ENCODE measurements at regions not wholly inside any gene's neighbourhood (a gene's known extent, or its start where the extent isn't known, plus 50 kb on each side); places are given as distances from the start of the nearest gene placed in this dataset.

DNA sequence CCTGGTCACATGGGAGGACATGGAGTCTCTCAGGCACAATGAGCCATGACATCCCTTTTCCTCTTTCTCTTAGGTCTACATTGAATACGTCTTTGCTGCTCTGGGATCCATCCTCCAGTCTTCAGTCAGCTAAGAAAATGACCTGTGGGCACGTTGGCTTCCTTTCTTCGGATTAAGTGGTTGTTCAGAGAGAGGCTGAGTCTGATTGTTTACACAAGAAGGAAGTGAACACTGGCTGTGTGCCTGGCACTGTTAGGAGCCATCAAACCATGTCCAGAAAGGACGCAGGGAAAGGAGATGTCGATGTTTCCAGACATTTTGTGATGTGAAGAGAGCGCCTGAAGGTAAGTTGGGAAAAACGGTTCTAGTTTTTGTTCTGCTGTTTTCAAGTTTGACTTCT, 309.9 kb upstream of the CDYL start:
- DNase-seq (ENCODE audit: low read depth in 2 of 2): peak; percentile 10 to 93

DNA sequence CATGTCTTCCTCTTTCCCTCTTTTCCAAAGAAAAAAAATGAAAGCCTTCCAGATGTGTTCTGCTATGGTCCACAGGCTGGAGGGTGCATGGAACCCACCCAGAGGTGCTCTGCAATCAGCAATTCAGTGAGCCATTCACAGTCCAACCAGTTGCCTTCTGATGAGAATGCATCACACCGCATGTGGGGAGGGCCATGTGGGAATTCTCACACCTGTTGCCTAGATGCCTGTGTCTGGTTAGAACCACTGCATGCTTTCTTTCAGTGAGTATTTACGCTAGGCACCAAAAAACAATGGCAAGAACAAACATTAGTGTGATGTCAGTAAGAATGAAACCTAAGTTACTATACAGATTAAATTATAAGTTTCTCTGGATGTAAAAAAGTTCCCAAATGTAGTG, 311.6 kb upstream of the CDYL start:
- no peak for DNase-seq (ENCODE audit: low read depth in 2 of 2)

DNA sequence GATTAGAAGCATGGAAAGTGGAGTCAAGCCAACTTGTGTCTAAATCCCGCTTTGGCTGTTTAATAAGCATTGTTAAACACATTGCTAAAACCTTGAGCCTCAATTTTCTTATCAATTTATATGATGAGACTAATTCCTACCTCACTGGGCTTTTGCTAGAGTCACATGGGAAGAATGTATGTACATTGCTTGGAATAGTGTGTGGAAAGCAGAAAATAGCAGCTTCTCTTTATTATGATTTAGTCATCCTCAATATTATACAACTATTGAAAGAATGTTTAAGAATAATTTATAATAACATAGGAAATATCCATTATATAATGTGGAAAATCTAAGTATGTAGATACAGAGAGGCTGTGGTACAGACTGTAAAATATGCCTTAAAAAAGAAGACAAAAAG, 313.0 kb upstream of the CDYL start:
- DNase-seq (ENCODE audit: low read depth in 2 of 2): no peak

DNA sequence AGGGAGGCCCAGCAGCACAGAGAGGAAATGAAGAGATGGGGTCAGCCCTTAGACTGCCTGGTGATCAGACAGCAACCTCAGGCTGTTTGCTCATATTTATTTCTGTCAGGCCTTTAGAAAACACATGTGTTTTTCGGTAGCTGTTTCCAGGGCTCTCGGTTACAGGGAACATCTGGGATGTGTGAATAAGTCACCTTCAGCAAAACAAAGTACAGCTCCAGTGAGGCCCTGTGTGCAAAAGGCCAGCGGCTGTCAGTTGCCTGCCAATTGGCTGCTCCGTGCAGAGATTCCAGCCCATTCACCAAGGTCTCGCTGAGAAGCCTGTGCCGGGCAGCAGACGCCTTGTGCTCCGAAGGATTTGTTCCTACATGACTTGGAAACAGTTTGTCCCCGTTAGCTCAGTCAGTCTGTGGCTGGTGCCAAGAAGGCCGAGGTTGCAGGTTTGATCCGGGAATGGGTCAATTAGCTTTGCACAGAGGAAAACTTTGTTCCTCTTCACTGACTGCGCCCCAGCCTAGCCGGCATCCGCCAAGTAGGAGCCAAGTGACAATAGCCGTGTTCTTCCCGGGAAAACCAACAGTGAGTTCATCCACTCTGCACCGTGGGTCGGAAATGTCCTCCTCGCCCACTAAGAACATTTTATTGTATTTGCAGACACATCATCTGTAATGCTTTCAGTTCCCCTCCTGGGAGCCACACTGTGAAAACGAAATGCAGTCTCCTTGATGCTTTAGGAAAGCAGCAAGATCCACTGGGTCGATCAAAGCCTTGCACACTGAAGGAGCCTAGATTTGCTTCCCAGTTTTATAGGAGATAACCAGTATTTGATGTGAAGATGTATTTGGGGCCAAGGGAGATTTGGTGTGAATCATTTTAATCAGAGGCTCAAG, 315.4 kb upstream of the CDYL start:
- DNase-seq (ENCODE audit: low read depth in 2 of 2): peak in 1 of 2 donors; percentile 41

DNA sequence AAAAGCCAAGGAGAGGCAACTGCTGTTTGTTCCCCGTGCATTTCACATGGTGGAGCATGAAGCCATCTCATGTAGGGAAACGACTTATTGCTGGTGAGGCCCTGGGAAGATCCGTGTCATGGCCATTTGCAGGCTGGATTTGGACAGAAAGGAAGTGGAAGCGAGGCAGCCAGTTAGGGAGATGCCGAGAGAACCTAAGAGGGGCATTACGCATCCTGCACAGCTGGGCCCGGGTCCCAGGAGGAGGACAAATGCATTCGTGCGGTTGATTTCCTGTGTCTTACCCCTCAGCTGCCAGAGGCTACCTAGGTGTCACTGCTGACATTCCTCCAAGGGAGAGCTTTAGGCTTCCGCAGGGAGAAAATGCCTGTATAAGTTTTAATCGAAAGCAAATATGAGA, 316.2 kb upstream of the CDYL start:
- DNase-seq (ENCODE audit: low read depth in 2 of 2): no peak

DNA sequence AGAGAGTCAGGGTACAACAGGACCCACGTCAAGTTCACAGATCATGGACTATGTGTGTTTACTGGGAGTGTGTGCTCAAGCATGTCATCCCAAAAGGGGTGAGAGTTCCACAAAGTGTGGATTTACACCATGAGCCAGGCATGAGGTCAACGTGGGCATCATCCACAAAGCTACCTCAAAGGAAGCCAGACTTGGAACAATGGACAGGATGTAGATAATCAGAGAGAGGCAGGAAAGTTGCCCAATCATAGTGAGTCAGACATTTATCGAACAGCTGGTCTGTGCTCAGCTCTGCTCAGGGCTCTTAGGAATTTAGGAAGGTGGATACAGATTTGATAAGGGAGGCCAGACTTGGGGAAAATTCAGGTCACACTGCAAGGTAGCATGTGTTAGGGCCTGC, 317.2 kb upstream of the CDYL start:
- peak; percentile 92 to 95 for DNase-seq (ENCODE audit: low read depth in 2 of 2)

DNA sequence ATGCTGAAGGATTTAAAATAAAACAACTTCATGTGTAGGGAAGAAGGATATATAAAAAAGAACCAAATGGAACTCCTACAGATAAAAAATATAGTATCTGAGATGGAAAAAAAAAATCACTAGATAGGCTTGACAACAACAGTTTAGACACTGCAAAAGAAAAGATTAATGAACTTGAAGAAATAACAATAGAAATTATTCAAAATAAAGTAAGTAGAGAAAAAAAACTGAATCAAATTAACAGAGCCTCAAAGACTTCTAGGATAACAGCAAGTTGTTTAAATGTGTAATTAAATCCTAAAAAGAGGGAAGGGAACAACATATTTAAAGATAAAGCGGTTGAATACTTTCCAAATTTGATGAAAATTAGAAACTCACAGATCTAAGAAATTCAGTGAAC, 316.3 kb upstream of the ECI2 start:
- DNase-seq (ENCODE audit: low read depth in 2 of 2): no peak

DNA sequence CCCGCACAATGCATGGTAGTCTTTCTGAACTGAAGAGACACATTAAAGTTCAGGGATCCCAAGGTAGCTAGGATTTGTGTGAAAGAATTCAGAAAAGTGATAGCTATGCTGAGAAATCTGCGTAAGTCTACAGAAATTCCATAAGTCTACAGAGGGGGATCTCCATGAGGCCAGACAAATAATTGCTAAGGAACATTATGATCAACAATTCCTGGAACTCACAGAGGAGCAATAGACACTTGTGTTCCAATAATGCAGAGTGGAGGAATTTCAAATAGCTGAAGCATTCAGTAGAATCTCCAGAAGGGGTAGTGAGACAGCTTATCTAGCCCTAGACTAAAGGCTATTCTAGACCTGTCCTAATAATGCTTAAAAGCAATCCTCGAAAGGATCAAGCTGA, 315.7 kb upstream of the ECI2 start:
- DNase-seq (ENCODE audit: low read depth in 2 of 2): no peak

DNA sequence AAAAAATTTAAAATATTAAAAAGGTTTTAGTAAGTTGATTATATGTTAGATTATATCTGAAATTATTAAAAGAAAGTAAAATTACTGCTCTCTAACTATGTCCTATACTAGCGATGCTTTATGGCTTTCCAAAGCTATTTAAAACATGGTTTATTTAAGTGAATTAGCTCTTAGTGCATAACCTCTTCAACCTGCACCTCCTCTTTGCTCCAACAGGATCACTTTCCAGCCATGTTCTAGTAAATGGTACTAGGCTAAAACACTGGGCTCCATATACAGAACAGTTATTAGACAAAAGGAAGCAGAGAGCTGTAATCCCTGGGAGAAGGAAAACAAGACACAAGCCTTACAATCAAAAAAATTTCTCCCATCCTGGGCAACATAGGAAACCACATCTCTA, 314.9 kb upstream of the ECI2 start:
- DNase-seq (ENCODE audit: low read depth in 2 of 2): no peak

DNA sequence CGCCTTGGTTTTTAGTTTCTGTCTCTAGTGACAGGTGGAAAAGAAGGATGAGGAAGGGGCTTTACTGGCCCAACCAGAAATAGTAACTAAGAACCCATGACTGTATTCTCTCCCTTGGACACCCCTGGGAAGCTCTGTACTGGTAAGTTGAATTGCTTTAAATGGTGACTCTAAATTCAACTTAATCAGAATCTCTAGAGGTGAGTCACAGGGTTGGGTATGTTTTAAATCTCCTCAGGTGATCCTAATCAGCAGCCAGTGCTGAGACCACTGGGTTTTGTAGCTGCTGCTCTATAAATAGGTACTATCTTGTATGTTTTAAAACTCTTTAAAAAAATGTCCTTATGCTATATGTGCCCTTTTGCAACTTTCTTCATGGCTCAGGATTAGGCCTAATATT, 314.0 kb upstream of the ECI2 start:
- no peak for DNase-seq (ENCODE audit: low read depth in 2 of 2)

DNA sequence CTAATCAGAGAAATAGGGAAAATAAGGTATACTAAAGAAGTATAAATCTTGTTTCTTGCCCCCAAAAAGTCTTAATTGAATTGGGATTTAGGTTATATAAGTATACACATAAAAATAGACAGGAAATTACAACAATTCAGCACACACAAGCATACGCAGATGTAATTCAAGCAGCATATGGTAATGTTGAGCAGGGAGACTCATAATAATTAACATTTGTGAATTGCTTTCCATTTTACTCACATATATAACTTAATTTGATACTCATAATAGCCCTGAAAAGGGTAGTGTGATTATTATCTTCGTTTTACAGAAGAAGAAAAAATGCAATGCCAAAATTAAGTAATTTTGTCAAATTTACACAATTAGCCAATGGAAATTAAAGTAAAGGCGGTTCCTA, 313.5 kb upstream of the ECI2 start:
- DNase-seq (ENCODE audit: low read depth in 2 of 2): no peak

DNA sequence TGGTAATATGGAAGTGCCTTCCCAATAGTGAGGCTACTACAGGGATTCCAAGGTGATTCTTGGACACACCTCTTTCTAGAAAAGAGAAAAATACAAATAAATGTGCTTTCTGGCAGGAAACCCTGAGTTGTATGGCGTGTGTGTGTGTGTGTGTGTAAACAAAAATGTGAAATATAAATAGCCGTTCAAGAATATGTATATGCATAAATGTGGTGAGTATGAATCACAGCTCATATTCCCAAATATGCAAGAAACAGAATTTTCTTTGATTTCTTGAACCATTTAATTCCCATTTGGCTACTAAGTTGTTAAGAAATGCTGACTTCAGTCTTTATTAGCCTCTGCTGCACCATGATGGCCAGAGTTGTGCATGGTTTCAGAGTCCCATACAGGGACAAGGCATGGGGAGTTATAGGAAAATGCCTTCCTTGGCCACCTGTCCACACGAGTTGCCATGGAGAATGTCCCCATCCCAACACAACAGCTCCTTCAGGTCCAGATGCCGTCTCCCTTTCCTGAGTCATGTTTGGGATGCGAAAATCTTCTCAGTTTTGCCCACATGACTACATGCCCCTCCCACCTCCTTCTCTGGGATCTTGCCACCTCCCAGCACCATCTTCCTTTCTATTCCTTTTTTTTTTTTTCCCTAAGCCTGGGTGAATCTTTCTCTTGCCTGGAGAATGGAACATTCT, 312.4 kb upstream of the ECI2 start:
- DNase-seq (ENCODE audit: low read depth in 2 of 2): no peak

DNA sequence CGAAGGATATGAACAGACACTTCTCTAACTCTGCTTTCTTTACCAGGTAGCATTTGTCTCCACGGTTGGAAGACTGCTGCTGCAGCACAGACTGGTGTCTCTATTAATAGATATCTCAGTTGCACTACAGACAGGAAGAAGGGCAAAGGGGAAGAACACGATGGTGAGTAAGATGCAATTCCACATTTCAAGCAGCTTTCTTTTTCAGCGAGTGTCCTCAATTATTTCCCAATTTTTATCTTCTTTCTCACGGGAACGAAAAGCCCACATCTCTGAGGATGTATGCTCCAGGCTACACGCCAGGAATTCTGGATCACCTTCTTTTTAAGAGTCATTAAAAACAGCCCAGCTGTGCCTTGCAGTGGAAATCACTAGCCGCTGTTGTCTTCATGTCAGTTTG, 311.6 kb upstream of the ECI2 start:
- DNase-seq (ENCODE audit: low read depth in 2 of 2): peak in 1 of 2 donors; percentile 79

DNA sequence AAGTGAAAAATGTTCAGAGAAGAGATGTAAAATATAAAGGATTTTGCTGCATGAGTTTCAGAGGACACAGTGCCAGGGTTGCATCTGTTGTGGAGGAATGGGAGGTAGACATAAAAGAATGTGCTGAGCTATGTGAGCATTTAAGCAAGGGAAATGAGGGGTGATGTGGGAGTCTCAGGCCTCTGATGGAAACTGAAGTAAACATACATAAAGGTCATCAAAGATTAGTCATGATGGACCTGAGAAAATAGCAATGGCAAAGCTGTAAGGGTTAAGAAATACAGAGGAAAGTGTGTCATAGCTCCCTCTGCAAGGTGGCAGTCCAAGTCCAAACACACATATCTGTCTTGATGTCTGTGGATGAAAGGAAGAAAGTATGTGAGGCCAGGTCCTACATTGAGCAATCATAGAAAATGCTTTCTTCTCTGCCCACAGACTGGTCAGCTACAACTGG, 306.6 kb upstream of the ECI2 start:
- DNase-seq (ENCODE audit: low read depth in 2 of 2): peak in 1 of 2 donors; percentile 83

DNA sequence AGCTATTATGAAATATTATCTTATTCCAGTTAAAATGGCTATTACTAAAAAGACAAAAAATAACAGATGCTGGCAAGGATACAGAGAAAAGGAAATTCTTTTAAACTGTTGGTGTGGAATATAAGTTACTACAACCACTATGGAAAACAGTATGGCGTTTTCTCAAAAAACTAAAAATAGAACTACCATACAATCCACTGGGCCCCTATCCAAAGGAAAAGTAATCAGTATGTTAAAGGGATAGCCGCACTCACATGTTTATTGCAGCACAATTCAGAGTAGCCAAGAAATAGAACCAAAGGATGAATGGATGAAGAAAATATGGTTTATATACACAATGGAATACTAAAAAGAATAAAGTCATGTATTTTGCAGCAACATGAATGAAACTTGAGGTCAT, 303.8 kb upstream of the ECI2 start:
- peak in 1 of 2 donors; percentile 7 for DNase-seq (ENCODE audit: low read depth in 2 of 2)

DNA sequence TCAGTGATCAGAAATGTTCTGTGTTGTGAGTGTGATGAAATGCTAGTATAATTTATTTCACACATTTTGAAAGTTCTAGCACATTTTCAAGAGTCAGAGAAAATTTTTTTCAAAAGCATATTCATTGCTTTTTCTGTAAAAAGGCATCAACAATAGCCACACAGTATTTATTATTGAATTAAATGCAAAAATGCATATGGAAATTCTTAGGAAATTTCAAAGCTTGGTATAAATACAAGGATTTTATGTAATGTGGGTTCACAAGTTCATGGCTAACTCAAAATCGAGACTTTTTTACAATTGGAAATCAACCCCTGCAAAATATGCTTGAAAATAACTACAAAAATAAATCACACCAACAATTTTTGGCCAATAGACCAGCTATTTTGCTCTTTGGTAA, 302.0 kb upstream of the ECI2 start:
- no peak for DNase-seq (ENCODE audit: low read depth in 2 of 2)

DNA sequence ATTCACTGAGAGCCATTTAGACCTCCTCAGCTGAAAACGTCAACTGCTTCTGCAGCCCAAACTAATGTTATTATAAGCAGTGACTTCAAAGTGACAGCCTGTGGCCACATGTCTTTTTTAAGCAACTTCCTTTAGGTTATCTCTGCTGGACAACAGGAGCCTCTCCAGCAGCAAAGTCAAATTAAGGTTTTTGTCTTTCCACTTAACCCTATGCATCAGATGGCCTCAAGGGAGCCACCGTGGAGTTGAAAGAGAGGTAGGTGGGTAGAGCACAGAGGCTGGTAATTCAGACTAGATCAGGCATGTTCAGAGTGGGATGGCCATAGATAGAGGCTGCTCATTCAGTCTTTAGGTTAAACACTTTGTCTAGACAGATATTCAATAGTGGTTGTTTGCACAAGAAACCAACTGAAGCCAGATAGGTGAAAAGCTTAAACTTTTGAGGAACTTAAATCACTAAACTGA, 300.6 kb upstream of the ECI2 start:
- DNase-seq (ENCODE audit: low read depth in 2 of 2): no peak

DNA sequence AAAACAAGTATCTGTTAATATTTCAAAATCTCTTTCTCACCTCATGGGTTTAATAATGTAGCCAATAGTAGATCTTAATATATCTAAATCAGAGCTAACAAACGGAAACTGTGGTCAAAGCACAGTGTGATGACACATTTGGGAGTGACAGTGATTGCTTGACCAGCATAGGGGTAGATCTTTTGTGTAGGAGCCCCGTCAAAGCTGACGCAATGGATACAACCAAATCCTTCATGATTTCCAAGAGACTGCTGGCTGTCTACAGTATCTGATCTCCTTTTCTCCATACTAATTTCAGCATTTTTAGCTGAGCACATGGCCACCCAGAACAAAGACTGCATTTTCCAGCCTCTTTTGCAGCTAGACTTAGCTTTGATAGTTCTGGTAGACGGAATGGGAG, 299.3 kb upstream of the ECI2 start:
- peak in 1 of 2 donors; percentile 22 for DNase-seq (ENCODE audit: low read depth in 2 of 2)

DNA sequence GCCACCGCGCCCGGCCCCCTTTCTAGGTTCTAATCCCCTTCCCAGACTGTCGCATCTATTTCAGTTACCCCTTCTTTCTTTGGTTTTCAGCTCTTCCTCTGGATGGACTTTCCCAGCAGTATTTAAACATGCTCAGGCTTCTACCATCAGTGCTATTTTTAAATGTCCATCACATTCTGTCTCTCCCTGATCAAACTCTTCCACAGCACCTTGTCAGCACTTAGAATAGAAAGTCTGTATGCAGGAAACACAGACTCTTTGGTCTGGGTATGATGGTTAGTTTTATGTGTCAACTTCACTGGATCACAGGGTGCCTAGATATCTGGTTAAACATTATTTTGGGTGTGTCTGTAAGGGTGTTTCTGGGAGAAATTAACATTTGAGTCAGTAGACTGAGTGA, 297.8 kb upstream of the ECI2 start:
- no peak for DNase-seq (ENCODE audit: low read depth in 2 of 2)

DNA sequence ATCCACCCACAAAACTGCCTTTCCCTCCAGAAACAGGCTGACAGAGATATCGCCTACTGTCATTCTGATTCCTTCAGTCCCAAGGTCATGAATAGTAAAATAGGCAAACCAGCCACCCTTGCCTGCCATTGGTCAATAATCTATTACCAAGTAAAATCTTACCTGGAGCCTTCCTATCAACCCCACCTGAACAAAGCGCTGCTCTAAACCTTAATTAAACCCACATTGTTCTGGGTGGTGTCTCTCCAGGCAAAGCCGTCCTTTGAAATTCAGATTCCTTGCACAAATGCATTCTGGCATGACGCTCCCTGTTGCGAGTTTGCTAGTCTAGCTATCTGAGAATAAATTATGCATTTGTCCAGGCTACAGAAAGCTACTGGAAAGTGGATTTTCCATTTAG, 291.6 kb upstream of the ECI2 start:
- no peak for DNase-seq (ENCODE audit: low read depth in 2 of 2)

DNA sequence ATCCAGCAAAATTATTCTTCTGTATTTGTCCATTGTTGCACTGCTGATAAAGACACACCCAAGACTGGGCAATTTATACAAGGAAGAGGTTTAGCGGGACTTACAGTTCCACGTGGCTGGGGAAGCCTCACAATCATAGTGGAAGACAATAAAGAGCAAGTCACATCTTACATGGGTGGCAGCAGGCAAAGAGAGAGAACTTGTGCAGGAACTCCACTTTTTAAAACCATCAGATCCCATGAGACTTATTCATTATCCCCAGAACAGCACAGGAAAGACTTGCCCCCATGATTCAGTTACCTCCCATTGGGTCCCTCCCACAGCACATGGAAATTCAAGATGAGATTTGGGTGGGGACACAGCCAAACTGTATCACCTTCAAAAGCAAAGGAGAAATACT, 286.5 kb upstream of the ECI2 start:
- no peak for DNase-seq (ENCODE audit: low read depth in 2 of 2)

DNA sequence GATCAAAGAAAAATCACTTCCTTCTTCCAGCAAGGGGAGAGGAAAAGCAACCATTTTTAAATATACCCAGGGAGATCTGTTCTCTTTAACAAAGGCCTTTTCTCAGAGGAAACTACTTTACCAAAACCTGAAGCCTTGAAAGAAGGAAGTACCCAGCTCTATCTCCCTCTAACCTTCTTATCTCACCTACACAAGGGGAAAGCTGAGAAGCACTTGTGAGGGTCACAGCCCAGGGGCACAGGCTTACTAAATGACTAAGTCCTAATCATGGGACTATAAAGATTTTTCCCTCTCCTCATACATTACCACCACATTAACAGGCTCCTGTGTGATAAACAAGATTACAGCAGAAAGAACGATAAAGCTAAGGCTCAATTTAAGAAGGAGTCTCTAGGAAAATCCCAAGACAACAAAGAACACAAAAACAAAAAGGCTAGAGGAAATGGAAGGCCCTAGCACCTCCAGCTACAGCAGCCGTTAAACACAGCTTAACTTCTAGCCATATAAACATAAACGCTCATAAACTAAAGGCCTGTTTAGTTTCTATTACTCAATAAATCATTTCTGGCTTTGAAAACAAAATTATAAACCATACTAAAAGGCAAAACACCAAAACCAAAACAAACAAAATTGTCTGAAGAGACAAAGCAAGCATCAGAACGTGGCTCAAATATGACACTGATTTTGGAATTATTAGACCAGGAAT, 284.9 kb upstream of the ECI2 start:
- DNase-seq (ENCODE audit: low read depth in 2 of 2): no peak
